ENCODE measurements at regions not wholly inside any gene's neighbourhood (a gene's known extent, or its start where the extent isn't known, plus 50 kb on each side); places are given as distances from the start of the nearest gene placed in this dataset.

- DNase-seq (ENCODE audit: low read depth), result no peak
Measured at GRCh38 chrY:7464742-7465141, 553.2 kb upstream of the AMELY start.

DNA sequence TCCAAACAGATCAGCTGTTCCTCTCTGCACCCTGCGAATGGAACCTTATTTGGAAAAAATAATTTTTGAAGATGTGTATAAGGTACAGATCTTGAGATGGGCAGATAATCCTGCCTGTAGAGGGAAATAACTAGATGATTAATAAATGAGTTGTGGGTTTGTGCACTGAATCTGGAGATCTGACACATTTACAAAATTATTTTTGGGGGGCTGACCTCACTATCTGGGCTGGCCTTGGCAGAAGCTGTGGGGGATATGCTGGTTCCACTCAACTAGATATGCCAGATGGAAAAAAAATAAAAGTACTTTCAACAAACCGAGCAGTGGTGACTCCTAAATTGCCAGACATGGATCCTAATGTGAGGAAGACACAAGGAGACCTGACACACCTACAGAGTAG, 552.2 kb upstream of the AMELY start:
- DNase-seq (ENCODE audit: low read depth), result no peak

DNA sequence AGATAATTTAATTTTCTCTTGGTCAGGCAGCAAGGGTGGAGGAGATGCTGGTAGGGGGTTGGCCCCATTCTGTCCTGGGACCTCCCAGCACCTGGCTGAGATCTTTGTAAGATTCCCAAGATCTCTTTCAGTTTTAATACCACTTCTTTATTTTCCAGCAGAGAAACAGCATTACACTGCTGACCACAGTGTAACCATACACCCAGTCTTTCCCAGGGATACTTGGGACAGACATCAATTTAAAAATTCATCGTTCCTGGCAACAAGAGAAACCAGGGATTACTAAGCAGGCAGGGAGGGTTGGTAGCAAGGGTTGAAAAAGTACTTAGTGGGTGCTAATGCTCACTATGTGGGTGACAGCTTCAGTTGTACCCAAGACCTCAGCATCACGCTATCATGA, 551.6 kb upstream of the AMELY start:
- DNase-seq (ENCODE audit: low read depth), result no peak

DNA sequence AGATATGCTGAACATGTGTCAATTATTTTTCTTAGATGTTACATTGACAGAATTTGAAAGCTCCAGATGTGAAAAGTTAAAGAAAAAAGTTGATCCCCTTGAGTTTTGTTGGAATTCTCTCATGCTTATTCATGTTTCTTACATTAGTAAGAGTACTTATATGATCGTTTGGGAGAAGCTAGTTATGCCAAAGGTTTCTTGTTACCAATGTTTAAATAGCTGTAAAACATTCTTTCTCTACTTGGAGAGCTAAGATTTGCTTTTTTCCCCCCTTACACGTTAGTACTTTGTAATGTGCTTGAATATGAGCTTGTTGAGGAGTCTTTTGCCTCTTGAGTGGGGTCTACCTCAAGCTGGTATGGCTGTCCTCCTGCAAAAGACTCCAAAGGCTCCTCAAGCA, 551.1 kb upstream of the AMELY start:
- no peak for DNase-seq (ENCODE audit: low read depth)

DNA sequence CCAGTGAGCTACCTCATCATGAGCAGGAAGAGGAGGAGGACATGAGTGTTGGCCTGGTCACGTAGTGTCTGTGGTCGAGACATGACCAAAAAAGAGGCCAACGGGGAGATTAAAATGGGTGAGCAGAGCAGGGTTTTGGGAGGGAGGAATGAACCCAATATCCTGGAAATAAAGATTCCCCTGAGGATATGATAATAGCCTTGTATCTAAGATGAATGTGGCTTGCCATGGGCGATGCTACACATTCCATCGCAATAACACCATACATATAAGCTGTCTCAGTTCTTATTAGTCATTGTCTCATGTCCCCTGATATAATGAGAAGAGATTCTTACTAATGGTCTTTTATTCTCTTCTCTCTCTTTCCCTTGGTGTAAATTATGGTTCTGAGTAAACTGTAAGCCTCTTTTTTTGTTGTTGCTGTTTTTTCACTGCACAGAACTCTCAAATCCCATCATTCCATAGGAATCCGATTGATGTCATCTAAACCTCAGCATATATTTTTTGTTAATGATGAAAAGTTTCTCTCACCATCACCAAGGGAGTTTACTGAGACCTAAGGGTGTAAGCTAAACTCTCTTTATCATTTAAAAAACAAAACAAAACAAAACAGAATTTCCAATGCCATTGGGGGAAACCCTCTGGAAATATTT, 550.4 kb upstream of the AMELY start:
- no peak for DNase-seq (ENCODE audit: low read depth)

DNA sequence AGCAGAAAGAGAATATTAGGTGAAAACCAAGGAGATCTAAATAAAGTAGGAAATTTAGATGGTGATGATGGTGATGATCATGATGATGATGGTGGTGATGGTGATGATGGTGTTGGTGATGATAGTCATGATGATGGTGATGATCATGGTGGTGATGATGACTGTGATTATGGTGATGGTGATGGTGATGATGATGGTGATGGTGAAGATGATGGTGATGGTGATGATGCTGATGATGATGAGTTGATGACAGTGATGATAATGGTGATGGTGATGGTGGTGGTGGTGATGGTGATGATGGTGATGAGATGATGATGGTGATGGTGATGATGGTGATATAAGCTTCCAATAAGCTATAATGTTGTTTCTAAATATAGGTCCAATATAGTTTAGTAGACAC, 548.2 kb upstream of the AMELY start:
- DNase-seq (ENCODE audit: low read depth), result no peak

DNA sequence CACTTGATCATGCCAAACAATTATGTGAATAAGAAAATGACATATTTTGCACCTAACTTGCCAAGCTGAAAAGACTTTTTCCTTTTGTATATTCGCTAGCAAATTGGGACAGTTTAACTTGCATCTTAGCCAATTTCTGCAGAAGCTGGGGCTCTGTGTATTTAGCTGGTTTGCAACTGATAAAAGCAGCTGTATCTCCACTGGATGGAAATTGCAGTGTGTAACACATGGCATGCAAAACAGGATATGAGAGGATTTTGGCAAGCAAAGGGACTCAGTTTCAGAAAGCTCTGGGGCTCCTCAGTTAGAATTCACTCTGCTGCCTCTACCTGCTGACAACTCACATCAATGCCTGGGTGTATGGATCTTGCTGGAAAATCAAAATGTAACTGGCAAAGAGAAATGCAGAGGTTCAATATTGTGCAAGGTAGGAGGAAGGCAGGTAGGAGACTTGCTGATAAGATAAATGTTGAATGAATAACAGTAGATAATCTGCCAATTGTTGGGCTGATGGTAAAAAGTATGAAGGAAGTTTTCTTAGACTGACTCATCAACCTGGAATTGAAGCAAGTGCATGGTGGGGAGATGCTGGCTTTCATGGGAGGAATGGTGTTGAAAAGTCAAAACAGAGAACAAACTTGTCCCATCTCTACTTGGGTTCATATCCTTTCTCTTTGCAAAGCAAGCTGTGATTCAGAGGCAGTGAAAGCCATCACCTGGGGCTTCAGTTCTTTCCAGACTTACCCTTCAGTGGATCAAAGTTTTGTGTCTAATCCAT, 546.9 kb upstream of the AMELY start:
- DNase-seq (ENCODE audit: low read depth), result no peak

DNA sequence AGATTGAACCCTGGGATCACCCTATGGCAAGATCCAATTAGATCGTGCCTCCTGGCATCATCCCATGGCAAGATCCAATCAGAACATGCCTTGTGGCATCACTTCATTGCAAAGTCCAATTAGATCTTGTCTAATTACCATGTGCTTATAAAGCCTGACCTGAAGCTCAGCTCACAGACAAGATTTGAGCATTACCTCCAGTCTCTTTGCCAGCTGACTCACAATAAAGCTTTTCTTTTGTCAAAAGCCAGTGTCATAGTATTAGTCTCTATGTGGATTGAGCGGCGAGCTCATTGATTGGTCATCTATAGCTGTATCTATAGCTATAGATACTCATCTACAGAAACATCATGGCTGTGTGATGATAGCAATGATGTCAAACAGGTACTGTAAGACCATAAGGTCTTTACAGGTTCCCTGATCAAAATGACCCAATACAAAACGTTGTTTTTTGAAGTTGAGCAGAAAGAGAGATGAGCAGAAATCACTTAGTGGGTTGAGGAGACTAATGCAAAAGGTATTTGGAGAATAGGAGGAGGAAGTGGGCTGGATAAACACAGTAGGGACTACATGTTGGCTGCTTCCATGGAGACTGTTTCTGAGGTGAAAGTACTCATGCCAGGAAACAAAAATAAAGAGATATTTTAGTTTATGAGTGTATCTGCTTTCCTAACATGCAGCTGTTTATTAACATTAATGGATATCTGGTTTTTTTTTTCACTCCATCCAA, 545.9 kb upstream of the AMELY start:
- no peak for DNase-seq (ENCODE audit: low read depth)

DNA sequence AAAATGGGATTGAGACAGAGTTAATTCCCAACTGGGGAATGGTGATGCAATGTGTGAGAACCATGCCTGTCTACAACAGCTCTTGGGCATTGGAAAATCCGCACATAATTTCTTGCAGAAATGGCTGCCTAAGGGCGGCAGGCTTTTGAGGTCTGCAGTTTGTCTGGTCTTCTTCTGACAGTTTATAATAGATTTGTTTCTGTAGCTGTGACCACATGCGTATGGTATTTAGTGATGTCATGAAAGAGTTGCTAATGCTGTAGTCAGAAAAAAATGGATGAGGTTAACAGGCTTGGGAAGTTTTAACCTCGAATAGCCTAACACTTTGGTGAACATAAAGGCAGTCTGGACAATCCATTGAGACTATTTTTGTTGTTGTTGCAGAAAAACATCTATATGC, 544.1 kb upstream of the AMELY start:
- no peak for DNase-seq (ENCODE audit: low read depth)

GRCh38 chrY:7453336-7453735, 541.8 kb upstream of the AMELY start:
- no peak for DNase-seq (ENCODE audit: low read depth)

DNA sequence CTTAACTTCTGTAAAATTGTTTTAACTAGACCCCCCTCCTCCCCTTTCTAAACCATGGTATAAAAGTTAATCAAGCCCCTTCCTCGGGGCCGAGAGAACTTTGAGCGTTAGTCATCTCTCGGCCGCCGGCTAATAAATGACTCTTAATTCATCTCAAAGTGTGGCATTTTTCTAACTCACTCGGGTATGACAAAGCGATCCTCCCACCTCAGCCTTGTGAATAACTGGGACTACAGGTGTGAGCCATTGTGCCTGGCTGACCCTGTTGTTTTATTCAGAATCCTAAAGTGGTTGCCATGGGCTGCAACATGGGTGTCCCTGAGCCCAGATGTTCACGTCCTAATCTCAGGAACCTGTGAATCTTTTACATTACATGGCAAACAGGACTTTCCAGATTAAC, 540.7 kb upstream of the AMELY start:
- no peak for DNase-seq (ENCODE audit: low read depth)

DNA sequence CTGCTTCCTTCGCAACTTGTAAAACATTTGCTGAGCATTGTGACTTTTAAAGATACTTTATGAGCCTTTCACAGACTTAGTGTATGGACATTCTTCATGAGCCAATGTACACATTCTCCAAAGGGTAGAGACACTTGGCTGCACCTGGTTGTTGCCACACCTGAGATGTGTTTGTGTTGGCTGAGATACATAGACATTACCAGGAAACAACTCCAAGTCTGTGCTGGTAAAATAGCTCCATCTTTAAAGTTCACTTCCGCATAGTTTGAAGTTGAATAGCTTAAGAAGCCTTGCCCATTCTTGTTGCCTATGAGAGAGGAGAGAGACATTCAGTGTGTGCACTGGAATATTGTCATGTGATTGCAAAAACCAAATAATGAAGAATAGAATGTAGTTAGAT, 538.3 kb upstream of the AMELY start:
- no peak for DNase-seq (ENCODE audit: low read depth)

GRCh38 chrY:7448687-7449086, 537.1 kb upstream of the AMELY start:
- DNase-seq (ENCODE audit: low read depth), result no peak

GRCh38 chrY:7447881-7448516, 536.4 kb upstream of the AMELY start:
- no peak for DNase-seq (ENCODE audit: low read depth)

- DNase-seq (ENCODE audit: low read depth), result no peak
Measured at GRCh38 chrY:7444141-7444540, 532.6 kb upstream of the AMELY start.

GRCh38 chrY:7440796-7441530, 529.4 kb upstream of the AMELY start:
- no peak for DNase-seq (ENCODE audit: low read depth)

GRCh38 chrY:7437086-7437485, 525.5 kb upstream of the AMELY start:
- no peak for DNase-seq (ENCODE audit: low read depth)

- DNase-seq (ENCODE audit: low read depth), result no peak
Measured at GRCh38 chrY:7433817-7434809, 522.6 kb upstream of the AMELY start.

- no peak for DNase-seq (ENCODE audit: low read depth)
Measured at GRCh38 chrY:7419165-7419564, 507.6 kb upstream of the AMELY start.

GRCh38 chrY:7417946-7418345, 506.4 kb upstream of the AMELY start:
- DNase-seq (ENCODE audit: low read depth), result no peak

DNA sequence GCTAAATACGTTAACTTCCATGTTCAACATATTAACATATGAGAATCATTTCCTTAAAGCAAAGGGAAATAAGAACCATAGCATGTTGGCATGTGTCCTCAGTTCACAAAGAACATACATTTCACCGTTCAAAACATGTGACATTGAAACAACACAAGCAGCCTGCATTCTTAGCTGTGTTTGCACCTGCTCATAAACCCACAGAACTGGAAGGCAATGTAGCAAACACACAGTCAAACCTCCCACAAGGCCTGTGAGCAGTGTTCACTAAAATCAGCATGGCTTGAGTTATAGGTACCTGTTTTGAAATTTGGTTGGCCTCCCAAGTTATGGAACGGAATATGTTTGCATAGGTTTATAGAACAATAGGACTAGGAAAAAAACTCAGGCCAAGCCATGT, 504.9 kb upstream of the AMELY start:
- no peak for DNase-seq (ENCODE audit: low read depth)
